Activated gamma-delta T cell treated with anti-CD3 and anti-CD28 coated beads, Interleukin-2, amount 50 U/mL, for 16 hours (primary cell): ENCODE measurements at regions not wholly inside any gene's neighbourhood (a gene's known extent, or its start where the extent isn't known, plus 50 kb on each side); places are given as distances from the start of the nearest gene placed in this dataset.

ENCODE experiments used
- DNase-seq: peaks from one replicate; pipeline ENCODE4 v3.0.0-alpha.2; 2020; ENCODE audit warnings: low read depth

GRCh38 chr2:62447411-62447810, 58.6 kb downstream of the TMEM17 start:
- no peak for DNase-seq

GRCh38 chr2:62446491-62446890, 59.5 kb downstream of the TMEM17 start:
- no peak for DNase-seq

- DNase-seq: no peak
These were observed 62.1 kb downstream of the TMEM17 start for GRCh38 chr2:62443886-62444285.

- DNase-seq: no peak
These were observed 62.5 kb downstream of the TMEM17 start for GRCh38 chr2:62443471-62443870.

- DNase-seq: no peak
These were observed 64.2 kb downstream of the TMEM17 start for GRCh38 chr2:62441824-62442223.

GRCh38 chr2:62441421-62441820, 64.6 kb downstream of the TMEM17 start:
- DNase-seq: no peak

- DNase-seq: no peak
These were observed 65.6 kb downstream of the TMEM17 start for GRCh38 chr2:62440281-62440946.

- DNase-seq: no peak
These were observed 66.6 kb downstream of the TMEM17 start for GRCh38 chr2:62439425-62439824.

- DNase-seq: no peak
These were observed 68.2 kb downstream of the TMEM17 start for GRCh38 chr2:62437785-62438184.

- no peak for DNase-seq
These were observed 70.3 kb downstream of the TMEM17 start for GRCh38 chr2:62435720-62436119.

- no peak for DNase-seq
These were observed 73.6 kb downstream of the TMEM17 start for GRCh38 chr2:62432407-62432806.

GRCh38 chr2:62431512-62431911, 74.5 kb downstream of the TMEM17 start:
- no peak for DNase-seq

GRCh38 chr2:62430146-62430545, 75.8 kb downstream of the TMEM17 start:
- no peak for DNase-seq

- DNase-seq: no peak
These were observed 78.8 kb downstream of the TMEM17 start for GRCh38 chr2:62427146-62427545.

- DNase-seq: no peak
These were observed 79.7 kb downstream of the TMEM17 start for GRCh38 chr2:62426154-62426912.

GRCh38 chr2:62425684-62426083, 80.3 kb downstream of the TMEM17 start:
- DNase-seq: no peak

- no peak for DNase-seq
These were observed 81.1 kb downstream of the TMEM17 start for GRCh38 chr2:62424899-62425298.

- no peak for DNase-seq
These were observed 82.0 kb downstream of the TMEM17 start for GRCh38 chr2:62423883-62424458.

- no peak for DNase-seq
These were observed 82.8 kb downstream of the TMEM17 start for GRCh38 chr2:62423235-62423634.

- no peak for DNase-seq
These were observed 90.5 kb downstream of the TMEM17 start for GRCh38 chr2:62415518-62415917.

- no peak for DNase-seq
These were observed 91.0 kb downstream of the TMEM17 start for GRCh38 chr2:62415019-62415431.

- DNase-seq: no peak
These were observed 92.8 kb downstream of the TMEM17 start for GRCh38 chr2:62413116-62413663.

- DNase-seq: no peak
These were observed 93.7 kb downstream of the TMEM17 start for GRCh38 chr2:62412347-62412742.
